ENCODE measurements at regions not wholly inside any gene's neighbourhood (a gene's known extent, or its start where the extent isn't known, plus 50 kb on each side); places are given as distances from the start of the nearest gene placed in this dataset.

DNA sequence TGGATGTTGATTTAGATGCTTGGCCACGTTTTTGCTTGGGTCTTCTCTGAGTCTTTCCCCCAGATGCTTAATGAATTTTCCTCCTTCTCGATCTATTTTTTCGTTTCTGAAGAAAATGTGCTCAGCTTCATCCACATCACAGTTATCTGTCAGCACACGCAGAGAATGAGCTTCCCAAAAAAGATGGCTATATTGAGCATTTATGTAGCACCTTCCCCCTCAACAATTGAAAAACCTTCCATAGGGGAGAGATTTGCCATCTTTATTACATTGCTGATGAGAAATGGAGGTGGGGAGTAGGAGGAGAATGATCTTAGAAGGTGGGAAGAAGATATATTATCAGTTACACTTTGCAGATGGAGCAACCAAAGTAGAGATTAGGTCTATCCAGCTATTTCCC, 228.1 kb upstream of the PHYHIPL start:
- no peak for TF ChIP-seq LEF1 (IDR thresholded peaks at IDR 0.05; ENCODE audit: borderline replicate concordance)
- no peak for TF ChIP-seq SP1 (IDR thresholded peaks at IDR 0.05)
- TF ChIP-seq FOXA1 (IDR thresholded peaks at IDR 0.05): no peak
- TF ChIP-seq NFRKB (IDR thresholded peaks at IDR 0.05): no peak
